CD4-positive, alpha-beta memory T cell (primary cell): ENCODE measurements at regions not wholly inside any gene's neighbourhood (a gene's known extent, or its start where the extent isn't known, plus 50 kb on each side); places are given as distances from the start of the nearest gene placed in this dataset.
"Not testable (repeated sequence)": the region's sequence is repeated elsewhere in the genome, so short reads cannot be mapped to it uniquely, and the experiment has no call there.

ENCODE experiments used
- CTCF ChIA-PET: fragments of 350-600 bp; sonication (Branson Sonifier 250); formaldehyde crosslinking; loops from one replicate; lab custom pipeline; 2021; ENCODE audit warnings: inconsistent platforms; ENCODE audit not compliant: partially characterized antibody; lab: Charles Lee
- POLR2A ChIA-PET: fragments of 350-600 bp; sonication (Branson Sonifier 250); formaldehyde crosslinking; loops from one replicate; lab custom pipeline; 2021; ENCODE audit not compliant: partially characterized antibody; lab: Charles Lee
- DNase-seq, 5 donors: peaks; one replicate each; pipeline versions ENCODE4 v3.0.0 to v3.0.0-alpha.2; 2020 to 2022; ENCODE audit warnings: mixed read lengths in 1 of 5
- H3K27ac ChIP-seq: one replicate; pipeline ENCODE4 v1.7.0; 2013; ENCODE audit warnings: low read depth, low read length
- H3K27me3 ChIP-seq: 2 replicates; pipeline ENCODE4 v1.7.0; 2013; ENCODE audit warnings: mild to moderate bottlenecking, low read length, moderate library complexity; ENCODE audit not compliant: insufficient read depth
- H3K36me3 ChIP-seq: 2 replicates; pipeline ENCODE4 v1.7.0; 2013; ENCODE audit warnings: mild to moderate bottlenecking, low read length, moderate library complexity; ENCODE audit not compliant: insufficient read depth
- H3K4me1 ChIP-seq: 2 replicates; pipeline ENCODE4 v1.7.0; 2013; ENCODE audit warnings: mild to moderate bottlenecking, low read length, moderate library complexity; ENCODE audit not compliant: insufficient read depth
- H3K4me3 ChIP-seq, 2 donors: one replicate each; pipeline ENCODE4 v1.7.0; 2013; ENCODE audit warnings: low read length in 2 of 2, mild to moderate bottlenecking in 1 of 2
- H3K9me3 ChIP-seq, 2 donors: one replicate each; pipeline ENCODE4 v1.7.0; 2013; ENCODE audit warnings: low read length in 2 of 2, control low read depth in 1 of 2; ENCODE audit not compliant: control insufficient read depth in 1 of 2
- H3K27ac Mint-ChIP-seq, 7 donors: one replicate each; pipeline ENCODE4 v1.8.0; 2020 to 2021; ENCODE audit warnings: mixed read lengths in 7 of 7, mild to moderate bottlenecking in 6 of 7, inconsistent platforms in 3 of 7, moderate library complexity in 3 of 7
- H3K27me3 Mint-ChIP-seq, 2 donors: one replicate each; pipeline ENCODE4 v1.8.0; 2020 to 2021; ENCODE audit warnings: mixed read lengths in 2 of 2
- H3K36me3 Mint-ChIP-seq, 2 donors: one replicate each; pipeline ENCODE4 v1.8.0; 2020 to 2021; ENCODE audit warnings: mixed read lengths in 2 of 2, inconsistent platforms in 1 of 2, mild to moderate bottlenecking in 1 of 2
- H3K4me1 Mint-ChIP-seq, 4 donors: one replicate each; pipeline ENCODE4 v1.8.0; 2020 to 2021; ENCODE audit warnings: mixed read lengths in 4 of 4, mild to moderate bottlenecking in 1 of 4
- H3K4me3 Mint-ChIP-seq, 8 donors: one replicate each; pipeline ENCODE4 v1.8.0; 2020 to 2021; ENCODE audit warnings: mixed read lengths in 8 of 8, mild to moderate bottlenecking in 7 of 8, moderate library complexity in 6 of 8, inconsistent platforms in 3 of 8
- H3K9me3 Mint-ChIP-seq, 8 donors: one replicate each; pipeline ENCODE4 v1.8.0; 2020 to 2021; ENCODE audit warnings: mixed read lengths in 8 of 8, mild to moderate bottlenecking in 5 of 8, inconsistent platforms in 3 of 8, moderate library complexity in 1 of 8
- intact Hi-C: fragments of 100-400 bp; cut with micrococcal nuclease; formaldehyde crosslinking; loops from one replicate; pipeline ENCODE4 v1.15.1; 2023

DNA sequence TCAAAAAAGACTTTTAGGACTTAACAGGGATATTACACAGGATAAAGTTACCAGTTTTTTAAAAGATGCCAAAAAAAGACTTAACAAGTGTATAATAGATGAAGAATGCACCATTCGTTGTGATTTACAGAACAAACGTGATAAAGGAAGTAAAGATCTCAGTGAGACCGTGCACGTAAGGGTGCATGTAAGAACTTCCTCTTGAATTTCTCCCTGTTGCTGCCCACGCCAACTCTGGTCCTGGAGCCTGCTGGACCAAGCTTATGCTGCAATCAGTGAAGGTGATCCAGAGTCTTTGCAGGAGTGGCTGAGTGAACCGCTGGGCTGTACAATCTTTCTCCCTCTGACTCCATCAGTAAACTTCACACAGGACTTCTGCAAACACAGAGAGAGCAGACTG is 593.7 kb downstream of the TMEM121 start:
- no peak overlapping the region for H3K27ac ChIP-seq
- DNase-seq = no peak
- ChIA-PET POLR2A (interaction anchor here (0.8 kb wide), 1 partner anchor 65 kb away, joined by 3 read pairs; no protein-coding TSS in a partner anchor), CTCF (interaction anchor here (1.2 to 2.0 kb wide), 6 partner anchors 10 to 418 kb away, joined by 3 to 12 read pairs (median 4); no protein-coding TSS in a partner anchor)
- Mint-ChIP-seq H3K27me3 (peaks cover 13 to 17% of the 10 kb centered on the region in 2 donors), H3K36me3 (no peaks in the 10 kb centered on the region), H3K4me1 (peaks cover 15 to 44% (median 24%) of the 10 kb centered on the region in 4 donors), H3K9me3 (no peaks in the 10 kb centered on the region), H3K27ac (peak overlapping the region in 3 of 7 donors; percentile 22 to 64 (median 37)), H3K4me3 (peak overlapping the region in 6 of 8 donors; percentile 13 to 71 (median 60))
- no peaks in the 10 kb centered on the region for H3K36me3 ChIP-seq
- no peaks in the 10 kb centered on the region for H3K9me3 ChIP-seq
- peaks cover 21% of the 10 kb centered on the region for H3K4me1 ChIP-seq
- intact Hi-C loops = no loop called here
- no peak overlapping the region for H3K4me3 ChIP-seq
- H3K27me3 ChIP-seq = no peaks in the 10 kb centered on the region

DNA sequence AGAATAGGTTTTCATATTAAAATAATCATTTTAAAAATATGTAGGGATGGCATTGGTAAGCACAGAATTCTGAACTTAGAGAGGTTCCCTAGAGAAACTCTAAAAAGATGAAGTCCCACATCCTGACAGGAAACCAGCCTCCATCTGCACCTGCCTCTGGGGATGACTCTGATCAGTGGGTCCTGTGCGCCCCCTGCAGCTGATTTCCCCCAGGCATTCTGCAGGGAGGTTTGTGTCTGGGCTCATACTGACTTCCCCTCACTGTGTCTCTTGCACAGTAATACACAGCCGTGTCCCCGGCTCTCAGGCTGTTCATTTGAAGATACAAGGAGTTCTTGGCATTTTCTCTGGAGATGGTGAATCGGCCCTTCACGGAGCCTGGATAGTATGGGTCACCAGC is 602.9 kb downstream of the TMEM121 start:
- ChIA-PET POLR2A (no interaction called here), CTCF (interaction anchor here (0.7 to 3.4 kb wide), 8 partner anchors 8 to 340 kb away, joined by 4 to 11 read pairs (median 4); no protein-coding TSS in a partner anchor)
- Mint-ChIP-seq H3K27me3 (peaks cover 1 to 9% of the 10 kb centered on the region in 2 donors), H3K4me3 (no peak overlapping the region), H3K4me1 (peaks cover 9 to 29% (median 15%) of the 10 kb centered on the region in 4 donors), H3K9me3 (no peaks in the 10 kb centered on the region), H3K27ac (no peak overlapping the region), H3K36me3 (no peaks in the 10 kb centered on the region)
- intact Hi-C loops = no loop called here
- Histone ChIP-seq H3K27ac (no peak overlapping the region), H3K36me3 (no peaks in the 10 kb centered on the region), H3K27me3 (no peaks in the 10 kb centered on the region), H3K4me1 (peaks cover 21% of the 10 kb centered on the region), H3K9me3 (no peaks in the 10 kb centered on the region), H3K4me3 (no peak overlapping the region)
- DNase-seq = no peak

DNA sequence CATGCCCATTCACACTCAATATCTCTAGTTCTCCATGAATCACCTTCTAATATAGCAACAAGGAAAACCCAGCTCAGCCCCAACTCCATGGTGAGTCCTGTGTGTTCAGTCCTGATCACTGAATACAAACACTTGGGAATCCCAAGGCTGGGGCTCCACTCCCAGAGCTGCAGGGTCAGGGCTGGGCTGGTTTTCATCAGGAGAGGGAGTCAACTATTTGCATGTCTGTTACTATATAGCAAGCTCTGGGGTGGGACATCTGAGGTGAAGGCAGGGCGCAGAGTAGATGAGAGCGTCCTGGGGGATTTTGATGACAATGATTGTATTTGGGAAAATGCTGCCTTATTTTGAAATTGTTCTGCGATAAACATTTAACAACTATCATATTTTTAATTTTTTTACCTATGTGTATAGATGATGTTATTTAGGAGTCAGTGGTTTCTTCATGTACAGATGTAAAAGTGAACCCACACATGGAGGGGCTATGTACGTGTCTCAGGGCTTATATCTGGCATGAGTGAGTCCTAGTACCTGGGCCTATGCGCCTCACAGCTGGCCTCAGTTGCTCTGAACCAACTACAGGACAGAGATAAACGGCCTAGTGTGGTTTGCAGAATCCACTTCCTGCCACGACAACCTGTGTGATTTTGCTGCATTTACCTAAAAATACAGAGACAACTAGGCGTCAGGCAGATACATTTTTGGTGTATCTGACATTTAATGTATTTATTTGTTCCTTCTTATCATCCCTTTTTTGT is 603.7 kb downstream of the TMEM121 start:
- Mint-ChIP-seq H3K4me3 (peak overlapping the region in 3 of 8 donors; percentile 5 to 50 (median 33)), H3K27ac (peak overlapping the region in 6 of 7 donors; percentile 6 to 77 (median 64)), H3K4me1 (peaks cover 9 to 29% (median 20%) of the 10 kb centered on the region in 4 donors)
- H3K36me3 ChIP-seq, H3K36me3 Mint-ChIP-seq, H3K27me3 Mint-ChIP-seq, intact Hi-C loops, H3K27ac ChIP-seq, H3K9me3 ChIP-seq, H3K27me3 ChIP-seq, H3K4me3 ChIP-seq, DNase-seq, POLR2A ChIA-PET, H3K9me3 Mint-ChIP-seq: not testable (repeated sequence)
- H3K4me1 ChIP-seq = peaks cover 21% of the 10 kb centered on the region
- CTCF ChIA-PET = interaction anchor here (0.7 to 3.4 kb wide), 9 partner anchors 9 to 339 kb away, joined by 3 to 11 read pairs (median 4); no protein-coding TSS in a partner anchor

- H3K4me3 Mint-ChIP-seq = peak overlapping the region in 1 of 8 donors; percentile 9
Observed at GRCh38 chr14:106133126-106133525, 606.7 kb downstream of the TMEM121 start.

GRCh38 chr14:106134886-106135285 is 608.5 kb downstream of the TMEM121 start:
- Histone ChIP-seq H3K27me3 (no peaks in the 10 kb centered on the region), H3K9me3 (no peaks in the 10 kb centered on the region), H3K27ac (no peak overlapping the region), H3K4me3 (no peak overlapping the region), H3K36me3 (no peaks in the 10 kb centered on the region), H3K4me1 (peaks cover 8% of the 10 kb centered on the region)
- H3K4me1 Mint-ChIP-seq = peaks cover 5 to 13% (median 9%) of the 10 kb centered on the region in 4 donors
- peak overlapping the region in 1 of 8 donors; percentile 21 for H3K4me3 Mint-ChIP-seq
- ChIA-PET CTCF (no interaction called here), POLR2A (no interaction called here)
- DNase-seq = no peak
- H3K27me3 Mint-ChIP-seq = peaks cover 0 to 3% of the 10 kb centered on the region in 2 donors
- intact Hi-C loops = no loop called here
- no peaks in the 10 kb centered on the region for H3K36me3 Mint-ChIP-seq
- H3K9me3 Mint-ChIP-seq = no peaks in the 10 kb centered on the region
- H3K27ac Mint-ChIP-seq = peak overlapping the region in 1 of 7 donors; percentile 48

More at GRCh38 chr14:106133126-106133525, 606.7 kb downstream of the TMEM121 start:
- CTCF ChIA-PET = interaction anchor here (0.8 to 1.0 kb wide), 2 partner anchors 8 to 336 kb away, joined by 3 to 4 read pairs; no protein-coding TSS in a partner anchor
- DNase-seq, H3K36me3 Mint-ChIP-seq, H3K9me3 ChIP-seq, H3K27me3 ChIP-seq, H3K36me3 ChIP-seq, POLR2A ChIA-PET, H3K4me3 ChIP-seq, H3K27me3 Mint-ChIP-seq, H3K9me3 Mint-ChIP-seq, intact Hi-C loops, H3K27ac ChIP-seq: not testable (repeated sequence)
- peaks cover 21% of the 10 kb centered on the region for H3K4me1 ChIP-seq
- Mint-ChIP-seq H3K27ac (peak overlapping the region in 1 of 7 donors; percentile 62), H3K4me1 (peaks cover 9 to 25% (median 21%) of the 10 kb centered on the region in 4 donors)

DNA sequence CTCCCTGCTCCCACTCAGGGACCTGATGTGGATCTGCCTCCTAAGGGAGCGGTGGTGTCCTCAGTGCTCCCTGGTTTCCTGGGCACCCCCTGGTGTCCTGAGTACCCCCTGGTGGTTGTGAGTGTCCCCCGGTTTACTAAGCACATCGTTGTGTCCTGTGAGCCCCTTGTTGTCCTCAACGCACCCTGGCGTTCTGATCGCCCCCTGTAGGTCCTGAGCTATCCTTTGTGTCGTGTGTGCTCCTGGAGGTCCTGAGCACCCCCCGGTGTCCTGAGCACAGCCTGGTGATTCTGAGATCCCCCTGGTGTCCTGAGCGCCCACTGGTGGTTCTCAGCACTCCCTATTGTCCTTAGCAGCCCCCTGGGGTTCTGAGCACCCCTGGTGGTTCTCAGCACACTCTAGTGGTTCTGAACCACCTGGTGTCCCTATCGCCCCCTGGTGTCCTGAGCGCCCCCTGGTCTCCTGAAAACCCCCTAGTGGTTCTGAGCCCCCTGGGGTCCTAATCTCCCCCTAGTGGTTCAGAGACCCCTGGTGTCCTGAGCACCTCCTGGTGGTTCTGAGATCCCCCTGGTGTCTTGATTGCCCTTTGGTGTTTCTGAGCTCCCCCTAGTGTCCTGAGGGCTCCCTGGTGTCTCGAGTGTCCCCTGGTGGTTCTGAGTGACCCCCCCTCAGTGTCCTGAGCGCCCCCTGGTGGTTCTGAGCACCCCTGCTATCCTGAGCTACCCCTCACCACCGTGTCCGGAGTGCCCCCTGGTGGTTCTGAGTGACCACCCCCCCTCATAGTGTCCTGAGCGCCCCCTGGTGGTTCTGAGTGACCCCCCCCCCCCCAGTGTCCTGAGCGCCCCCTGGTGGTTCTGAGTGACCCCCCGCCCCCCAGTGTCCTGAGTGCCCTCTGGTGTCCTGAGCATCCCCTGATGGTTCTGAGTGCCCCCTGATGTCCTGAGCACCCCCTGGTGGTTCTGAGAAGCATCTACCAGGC is 615.1 kb downstream of the TMEM121 start:
- H3K9me3 Mint-ChIP-seq = no peaks in the 10 kb centered on the region
- H3K36me3 Mint-ChIP-seq = no peaks in the 10 kb centered on the region
- peak overlapping the region in 5 of 7 donors; percentile 15 to 88 (median 26) for H3K27ac Mint-ChIP-seq
- Histone ChIP-seq H3K4me3 (no peak overlapping the region), H3K27ac (no peak overlapping the region), H3K27me3 (no peaks in the 10 kb centered on the region), H3K9me3 (no peaks in the 10 kb centered on the region), H3K36me3 (no peaks in the 10 kb centered on the region), H3K4me1 (peaks cover 4% of the 10 kb centered on the region)
- intact Hi-C loops = no loop called here
- no peaks in the 10 kb centered on the region for H3K27me3 Mint-ChIP-seq
- DNase-seq = peak in 2 of 5 donors; percentile 30 to 37
- peaks cover 9 to 16% (median 11%) of the 10 kb centered on the region in 4 donors for H3K4me1 Mint-ChIP-seq
- POLR2A ChIA-PET = no interaction called here
- no peak overlapping the region for H3K4me3 Mint-ChIP-seq
- CTCF ChIA-PET = interaction anchor here (0.7 to 3.1 kb wide), 11 partner anchors 9 to 327 kb away, joined by 3 to 13 read pairs (median 4); no protein-coding TSS in a partner anchor
